Keratinocyte (primary cell): ENCODE measurements at regions not wholly inside any gene's neighbourhood (a gene's known extent, or its start where the extent isn't known, plus 50 kb on each side); places are given as distances from the start of the nearest gene placed in this dataset.

Experiments
- CTCF ChIP-seq, 3 experiments: IDR thresholded peaks in 1 of 3; conservative IDR thresholded peaks in 1 of 3; optimal IDR thresholded peaks in 1 of 3; 2 replicates in 2 of 3; 3 replicates in 1 of 3; pipeline versions ENCODE3 to v1.5.1; 2011; ENCODE audit warnings: low read length in 3 of 3, mild to moderate bottlenecking in 3 of 3, moderate library complexity in 2 of 3, control low read depth in 1 of 3, inconsistent platforms in 1 of 3; ENCODE audit not compliant: insufficient read depth in 2 of 3; ENCODE audit errors: extremely low read depth in 1 of 3
- EZH2 ChIP-seq: IDR thresholded peaks from one replicate; pipeline ENCODE4 v1.6.1; 2012; ENCODE audit warnings: inconsistent platforms, mild to moderate bottlenecking, low read length, moderate library complexity

- no peak for TF ChIP-seq CTCF (optimal IDR thresholded peaks at IDR 0.05 in 1 of 3, IDR thresholded peaks at IDR 0.05 in 1 of 3, conservative IDR thresholded peaks at IDR 0.05 in 1 of 3; ENCODE audit: extremely low read depth in 1 of 3, insufficient read depth in 2 of 3, low read length in 3 of 3)
- TF ChIP-seq EZH2 = no peak
Observed at GRCh38 chr12:107159384-107159900, 66.1 kb upstream of the CRY1 start.
